Inflammatory macrophage treated with lipopolysaccharide for 4 hours (primary cell): ENCODE measurements at regions not wholly inside any gene's neighbourhood (a gene's known extent, or its start where the extent isn't known, plus 50 kb on each side); places are given as distances from the start of the nearest gene placed in this dataset.

Source experiments
- DNase-seq: peaks from one replicate; pipeline ENCODE4 v3.0.0-alpha.2; 2020

DNA sequence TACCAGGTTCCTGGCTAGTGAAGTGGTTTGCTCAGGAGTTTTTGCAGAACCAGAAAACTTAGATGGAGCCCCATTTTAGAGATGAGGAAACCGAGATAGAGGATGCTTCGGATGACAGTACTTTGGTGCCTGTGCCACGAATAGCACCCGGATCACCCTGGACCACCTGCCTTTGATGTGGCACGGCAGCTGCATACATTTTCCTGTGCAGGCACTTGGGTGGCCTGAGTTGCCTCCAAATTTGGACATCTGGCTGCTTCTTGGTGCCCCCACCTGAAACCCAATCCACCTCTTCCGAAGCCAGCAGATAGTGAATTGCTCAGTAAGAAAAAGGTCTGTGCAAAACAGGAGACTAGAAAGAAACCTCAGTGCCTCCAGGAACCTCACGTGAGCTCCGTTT is 140.6 kb upstream of the ID2 start:
- no peak for DNase-seq

GRCh38 chr2:8541636-8542035 is 140.2 kb upstream of the ID2 start:
- no peak for DNase-seq

- DNase-seq = no peak
These were observed 139.3 kb upstream of the ID2 start for GRCh38 chr2:8542381-8543059.

GRCh38 chr2:8543060-8543382 is 138.8 kb upstream of the ID2 start:
- peak; percentile 86 for DNase-seq

DNA sequence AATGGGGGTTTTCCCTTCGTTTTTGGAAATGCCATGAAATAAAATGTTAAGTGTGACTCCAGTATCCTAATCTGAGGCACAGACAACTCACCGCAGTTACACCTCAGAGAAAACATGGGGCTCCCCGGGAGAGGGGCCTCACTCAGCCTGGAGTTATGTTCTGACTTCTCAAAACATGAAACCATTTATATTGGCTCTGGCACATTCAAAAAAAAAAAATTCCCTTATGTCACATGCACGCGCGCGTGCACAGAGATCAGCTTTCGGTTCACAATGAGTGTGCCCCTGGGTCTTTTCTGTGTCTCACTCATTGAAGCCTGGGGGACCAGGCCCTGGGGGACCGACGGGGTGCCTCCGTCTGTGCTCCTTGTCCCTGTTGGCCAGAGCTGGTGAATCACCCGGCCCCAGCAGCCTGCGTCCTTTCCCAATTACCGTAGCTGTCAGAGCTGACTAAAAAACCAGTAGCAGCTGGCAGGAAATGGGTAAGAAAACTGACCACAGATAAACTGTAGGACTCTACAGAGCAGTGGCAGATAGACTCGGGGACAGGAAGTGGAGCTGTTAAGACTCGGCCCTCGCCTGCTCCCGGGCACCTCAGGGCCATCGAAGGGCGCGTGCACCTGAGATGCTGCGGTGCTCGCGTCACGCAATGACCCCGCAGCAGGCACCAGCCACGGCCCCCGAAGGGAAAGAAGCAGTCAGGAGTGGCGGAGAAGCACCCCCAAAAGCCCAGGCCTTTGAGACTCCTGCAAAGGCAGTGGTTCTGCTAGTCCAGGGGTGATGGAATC is 138.3 kb upstream of the ID2 start:
- DNase-seq = peak; percentile 97

- DNase-seq = peak; percentile 57
These were observed 137.6 kb upstream of the ID2 start for GRCh38 chr2:8544171-8544785.

GRCh38 chr2:8544786-8545694 is 136.8 kb upstream of the ID2 start:
- DNase-seq = peak; percentile 98

- DNase-seq = no peak
These were observed 135.9 kb upstream of the ID2 start for GRCh38 chr2:8545695-8546611.

DNA sequence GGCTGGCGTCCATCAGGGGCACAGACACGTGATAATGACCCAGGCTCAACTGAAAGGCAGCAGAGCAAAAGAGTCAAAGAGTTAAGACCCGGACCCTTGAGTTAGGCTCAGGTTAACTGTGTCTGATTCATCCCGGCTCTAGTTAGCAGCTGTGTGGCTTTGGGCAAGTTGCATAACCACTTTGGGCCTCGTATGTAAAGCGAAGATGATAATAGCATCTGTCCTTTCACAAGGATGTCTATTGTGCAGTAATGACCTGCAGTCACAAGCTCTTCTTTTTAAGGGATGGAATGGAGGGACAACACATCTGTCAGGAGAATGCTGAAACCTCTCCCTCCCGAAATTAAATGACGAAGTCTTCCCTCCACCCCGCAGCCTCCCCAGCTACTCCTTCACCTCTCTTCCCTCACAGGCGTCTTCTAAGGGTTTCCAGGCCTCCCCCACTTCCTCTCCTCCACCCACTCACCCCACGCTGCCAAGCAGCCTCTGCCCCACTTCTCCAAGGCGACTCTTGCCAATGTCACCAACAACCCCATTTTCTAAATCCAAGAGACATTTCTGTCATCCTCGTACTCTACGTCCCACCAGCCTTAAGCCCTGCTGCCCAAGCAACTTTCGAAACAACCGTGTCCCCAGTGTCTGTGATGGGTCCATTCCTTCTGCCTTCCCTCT is 135.1 kb upstream of the ID2 start:
- peak; percentile 88 for DNase-seq

DNA sequence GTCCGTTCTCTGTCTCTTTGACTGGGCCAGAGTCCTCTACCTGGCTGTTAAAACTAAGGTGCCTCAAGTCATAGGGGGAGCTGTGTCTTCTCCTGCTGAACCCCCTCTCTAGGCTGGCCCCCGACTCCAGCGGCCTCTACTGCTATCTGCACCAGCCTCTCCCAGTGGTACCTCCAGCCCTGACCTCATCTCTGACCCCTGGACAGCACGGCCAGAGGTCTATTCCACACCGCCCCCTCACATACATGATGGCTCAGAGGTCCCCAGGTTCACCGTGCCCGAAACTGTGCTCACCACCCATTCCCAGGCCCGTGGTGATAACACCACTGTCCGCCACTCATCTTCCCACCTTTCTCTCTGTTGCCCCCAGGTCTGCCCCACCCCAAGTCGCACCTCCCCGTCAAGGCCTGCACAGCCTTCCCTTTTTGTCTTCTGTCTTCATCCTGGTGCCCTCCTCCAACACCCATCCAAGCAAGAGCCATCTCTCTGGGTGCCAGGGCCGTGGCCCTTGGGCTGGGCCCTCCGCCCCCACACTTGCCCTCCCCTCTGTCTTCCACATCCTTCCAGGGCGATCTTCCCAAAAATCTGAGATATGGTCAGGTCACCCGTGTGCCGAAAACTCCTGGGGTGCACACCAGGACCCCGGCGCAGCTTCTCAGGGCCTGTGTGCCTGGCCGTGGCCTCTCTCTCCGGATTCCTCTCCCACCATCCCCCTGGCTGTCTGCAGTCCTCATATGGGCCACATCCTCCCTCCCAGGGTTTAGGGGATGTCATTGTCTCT is 134.4 kb upstream of the ID2 start:
- DNase-seq = no peak

GRCh38 chr2:8548065-8548618 is 133.7 kb upstream of the ID2 start:
- no peak for DNase-seq

DNA sequence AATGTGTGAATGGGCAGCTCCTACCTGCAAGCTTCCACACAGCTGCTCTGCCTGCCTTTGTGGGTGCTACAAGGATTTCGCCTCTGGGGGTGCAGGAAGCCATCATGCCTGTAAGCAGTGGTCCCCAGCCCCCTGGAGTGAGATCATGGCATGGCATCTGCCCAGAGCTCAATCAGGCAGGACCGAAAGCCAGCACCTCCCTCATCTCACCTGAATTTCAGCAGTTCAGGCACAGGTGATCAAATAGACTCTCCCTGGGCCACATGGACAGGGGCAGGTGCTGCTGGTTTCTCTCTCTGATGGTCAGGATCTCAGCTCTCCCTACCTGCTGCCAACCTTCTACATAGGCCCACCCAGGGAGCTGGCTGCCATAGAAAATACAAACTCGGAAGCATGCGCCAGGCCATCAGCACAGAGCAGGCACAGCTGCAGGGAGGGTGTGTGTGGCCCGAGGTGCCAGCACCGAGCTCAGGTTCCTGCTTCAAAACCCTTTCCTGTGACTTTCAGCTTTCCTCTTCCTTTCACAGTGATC is 133.2 kb upstream of the ID2 start:
- no peak for DNase-seq

GRCh38 chr2:8549273-8549922 is 132.5 kb upstream of the ID2 start:
- no peak for DNase-seq

DNA sequence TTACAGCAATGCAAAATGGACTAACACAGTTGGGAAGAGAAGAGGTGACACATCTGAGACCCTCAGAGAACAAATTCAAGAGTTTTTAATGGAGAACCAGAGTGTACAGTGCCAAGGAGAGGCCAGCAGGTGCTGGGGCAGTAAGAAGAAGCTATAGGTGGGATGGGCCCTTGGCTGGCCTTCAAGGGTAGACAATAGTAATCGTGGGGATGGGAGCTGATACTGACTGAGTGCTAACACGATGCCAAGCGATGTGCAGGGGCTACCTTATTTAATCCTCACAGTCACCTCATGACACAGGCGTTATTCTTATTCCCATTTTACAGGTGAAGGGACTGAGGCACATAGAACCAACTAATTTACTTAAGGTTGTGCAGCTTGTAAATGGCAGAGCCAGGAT is 131.9 kb upstream of the ID2 start:
- DNase-seq = no peak

DNA sequence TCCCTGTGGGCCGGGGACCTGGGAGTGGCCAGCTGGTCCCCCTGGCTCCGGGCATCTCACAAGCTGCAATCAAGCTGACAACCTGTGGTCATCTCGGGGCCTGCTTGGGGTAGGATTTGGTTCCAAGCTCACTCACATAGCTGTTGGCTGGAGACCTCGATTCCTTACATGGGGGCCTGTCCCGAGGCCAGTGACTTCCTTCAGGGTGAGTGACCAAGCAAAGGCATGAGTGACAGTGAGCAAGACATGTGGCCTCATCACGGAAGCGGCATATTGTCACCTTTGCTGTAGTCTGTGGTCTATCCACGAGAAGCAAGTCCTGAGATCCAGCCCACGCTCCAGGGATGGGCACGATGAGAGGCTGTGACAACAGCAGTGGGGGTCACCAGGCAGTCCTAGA is 131.4 kb upstream of the ID2 start:
- DNase-seq = no peak

DNA sequence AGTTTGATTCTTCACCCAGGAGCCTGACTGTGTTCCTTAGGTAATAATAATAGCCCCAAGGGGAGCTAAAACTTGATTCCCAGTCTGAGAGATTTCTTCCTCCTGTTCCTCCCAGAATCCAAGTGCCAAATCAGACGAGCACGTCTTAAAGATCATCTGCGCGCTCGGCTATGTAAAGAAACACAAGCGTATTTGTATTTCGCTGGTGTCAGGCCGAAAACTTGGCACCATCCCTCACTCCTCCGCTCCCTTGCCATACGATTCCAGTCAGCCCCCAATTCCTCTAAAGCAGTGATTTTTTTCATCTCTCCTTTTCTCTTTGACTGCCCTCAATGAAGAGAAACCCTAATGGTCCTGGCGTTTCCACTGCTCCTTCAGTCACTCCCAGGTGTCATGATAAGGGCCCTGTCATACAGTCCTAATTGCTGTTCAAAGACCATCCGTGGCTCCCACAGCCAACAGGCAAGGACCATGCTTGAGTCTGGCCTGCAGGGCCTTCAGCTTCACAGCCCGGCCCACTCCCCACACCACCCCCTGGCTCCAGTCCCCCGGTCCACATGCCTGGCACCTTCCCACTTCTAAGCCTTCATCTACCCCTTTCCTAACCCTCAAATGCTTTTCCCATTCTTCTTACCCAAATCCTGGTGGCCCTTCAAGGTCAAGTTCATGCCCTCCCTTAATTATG is 130.8 kb upstream of the ID2 start:
- DNase-seq = no peak

GRCh38 chr2:8551622-8552074 is 130.2 kb upstream of the ID2 start:
- DNase-seq = no peak

DNA sequence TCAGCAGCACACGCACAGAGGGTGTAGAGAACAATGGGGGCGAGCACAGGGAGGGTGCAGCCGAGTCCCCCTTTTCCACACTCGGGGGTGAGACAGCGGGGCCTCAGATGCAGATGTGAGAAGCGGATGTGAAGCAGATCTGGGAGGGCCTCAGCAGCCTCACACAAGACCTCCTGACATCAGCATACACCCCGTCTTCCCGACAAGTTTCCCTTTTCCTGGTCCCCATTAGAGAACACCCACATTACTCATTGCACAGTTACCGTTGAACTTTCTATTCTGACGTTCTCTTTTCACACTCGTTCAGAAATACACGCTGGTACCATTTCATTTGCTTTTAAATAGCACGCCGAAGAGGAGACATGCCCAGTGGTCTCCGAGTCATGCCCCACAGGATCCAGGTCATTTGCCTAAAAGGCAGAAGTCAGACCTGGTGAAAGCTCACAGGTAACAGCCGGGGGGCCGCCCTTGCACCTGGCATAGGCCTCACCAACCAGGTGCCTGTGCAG is 129.5 kb upstream of the ID2 start:
- DNase-seq = no peak

DNA sequence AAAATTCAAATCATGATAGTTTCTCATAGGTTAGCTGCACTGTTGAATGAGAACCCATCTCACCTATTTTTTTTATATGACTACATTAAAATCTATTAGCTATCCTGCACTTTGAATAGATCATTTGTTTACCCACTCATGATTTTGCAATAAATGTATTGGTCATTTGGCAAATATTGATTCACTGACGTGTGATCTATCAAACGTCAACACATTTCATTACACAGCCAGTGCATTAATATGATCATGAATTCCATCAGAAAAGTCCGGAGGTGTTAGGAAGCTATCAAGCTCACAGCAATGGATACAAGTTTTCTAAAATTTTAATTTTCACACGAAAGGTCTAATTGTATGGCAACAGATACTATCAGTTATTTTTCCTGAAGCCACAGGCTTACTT is 128.2 kb upstream of the ID2 start:
- no peak for DNase-seq
